ENCODE measurements at regions not wholly inside any gene's neighbourhood (a gene's known extent, or its start where the extent isn't known, plus 50 kb on each side); places are given as distances from the start of the nearest gene placed in this dataset.
A peak's percentile ranks its signal among the peaks of the same experiment; 100 is the strongest.
"Not testable (repeated sequence)": the region's sequence is repeated elsewhere in the genome, so short reads cannot be mapped to it uniquely, and the experiment has no call there.

DNA sequence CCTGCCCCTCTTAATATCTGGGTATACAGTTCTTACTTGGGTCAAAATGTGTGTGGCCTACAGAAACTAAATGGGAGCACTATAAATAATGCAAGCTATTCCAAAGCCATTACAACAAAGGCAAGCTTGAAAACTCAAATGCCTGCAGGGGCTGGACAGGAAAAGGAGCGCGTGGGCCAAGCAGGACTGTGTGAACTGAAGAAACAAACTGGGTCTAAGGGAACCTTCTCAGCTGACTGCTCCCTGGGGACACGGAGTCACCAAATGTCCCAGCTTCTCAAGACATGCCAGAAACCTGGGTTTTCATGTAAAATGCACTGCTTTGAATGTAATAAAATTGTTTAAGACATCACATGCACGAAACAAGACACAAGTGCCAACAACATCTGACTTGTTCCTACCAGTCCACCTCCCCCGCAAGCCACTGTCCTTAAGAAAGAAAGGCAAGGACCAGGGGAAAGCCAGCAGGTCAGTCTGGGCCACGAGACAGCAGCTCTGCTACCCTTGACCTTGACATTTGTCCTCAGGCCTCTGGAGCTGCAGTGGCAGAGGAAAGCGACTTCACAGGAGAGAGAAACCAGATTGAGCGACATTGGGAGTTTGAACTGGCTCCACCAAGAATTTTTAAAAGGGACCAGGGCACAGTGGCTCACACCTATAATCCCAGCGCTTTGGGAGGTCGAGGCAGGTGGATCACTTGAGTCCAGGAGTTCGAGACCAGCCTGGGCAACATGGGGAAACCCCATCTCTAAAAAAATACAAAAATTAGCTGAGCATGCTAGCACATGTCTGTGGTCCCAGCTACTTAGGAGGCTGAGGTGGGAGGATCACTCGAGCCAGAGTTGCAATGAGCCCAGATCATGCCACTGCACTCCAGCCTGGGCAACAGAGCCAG, 89.7 kb upstream of the SH3BP4 start:
- no peak for DNase-seq

DNA sequence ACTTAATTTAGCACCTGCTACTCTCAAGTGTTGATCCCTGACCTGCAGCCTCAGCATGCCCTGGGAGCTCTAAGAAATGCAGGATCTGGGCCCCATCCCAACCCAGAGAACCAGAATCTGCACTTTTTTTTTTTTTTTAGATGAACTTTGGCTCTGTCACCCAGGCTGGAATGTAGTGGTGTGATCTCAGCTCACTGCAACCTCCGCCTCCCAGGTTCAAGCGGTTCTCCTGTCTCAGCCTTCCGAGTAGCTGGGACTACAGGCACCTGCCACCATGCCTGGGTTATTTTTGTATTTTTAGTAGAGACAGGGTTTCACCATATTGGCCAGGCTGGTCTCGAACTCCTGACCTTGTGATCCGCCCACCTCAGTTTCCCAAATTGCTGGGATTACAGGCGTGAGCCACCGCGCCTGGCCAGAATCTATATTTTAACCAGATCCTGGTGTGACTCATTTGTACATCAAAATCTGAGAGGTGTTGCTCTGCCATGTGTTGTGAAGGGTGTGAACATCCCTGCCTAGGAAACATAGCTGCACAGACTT, 92.4 kb upstream of the SH3BP4 start:
- not testable (repeated sequence) for DNase-seq

DNA sequence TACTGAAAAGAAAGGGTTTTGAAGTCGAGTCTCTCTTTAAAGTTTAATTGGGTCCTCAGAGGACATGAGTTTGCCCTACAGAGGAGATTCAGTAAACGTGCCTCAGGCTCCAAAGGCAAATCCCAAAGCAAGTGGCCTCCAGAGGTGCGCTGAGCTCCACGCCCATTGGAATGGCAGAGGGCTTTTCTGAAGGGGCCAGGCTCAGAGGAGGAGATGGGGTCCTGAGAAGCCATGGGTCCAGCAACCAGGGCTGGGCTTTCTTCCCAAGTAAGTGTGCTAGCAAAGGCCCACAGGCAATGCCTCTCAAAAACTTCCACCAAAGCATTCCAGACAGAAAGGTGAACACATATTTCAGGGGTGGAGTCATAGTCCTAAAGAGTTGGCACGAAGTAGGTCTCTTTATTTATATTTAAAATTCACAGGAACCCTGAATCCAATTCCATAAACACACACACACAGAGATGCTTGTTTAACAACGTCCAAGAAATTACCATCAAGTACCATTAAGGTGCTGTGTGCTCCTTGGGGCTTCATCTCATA, 93.0 kb upstream of the SH3BP4 start:
- DNase-seq = no peak

DNA sequence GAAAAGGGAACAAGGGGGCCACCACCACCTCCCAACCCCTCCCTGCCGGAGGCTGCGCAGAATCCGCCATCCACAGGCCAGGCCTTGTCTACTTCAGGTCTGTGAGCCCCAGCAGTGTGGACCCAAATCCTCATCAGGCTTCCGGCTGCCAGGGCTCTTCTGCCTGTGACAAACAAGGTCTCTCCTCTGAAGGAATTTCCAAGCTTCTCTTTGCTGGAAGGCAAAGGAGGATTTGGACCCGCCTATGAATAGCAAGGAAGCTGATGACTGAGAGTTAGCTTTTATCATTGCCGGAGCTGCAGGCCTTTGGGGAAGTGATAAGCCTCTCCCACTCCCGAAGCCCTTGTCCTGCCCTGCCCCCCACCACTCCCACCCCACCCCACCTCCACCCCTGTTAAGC, 93.7 kb upstream of the SH3BP4 start:
- no peak for DNase-seq

DNA sequence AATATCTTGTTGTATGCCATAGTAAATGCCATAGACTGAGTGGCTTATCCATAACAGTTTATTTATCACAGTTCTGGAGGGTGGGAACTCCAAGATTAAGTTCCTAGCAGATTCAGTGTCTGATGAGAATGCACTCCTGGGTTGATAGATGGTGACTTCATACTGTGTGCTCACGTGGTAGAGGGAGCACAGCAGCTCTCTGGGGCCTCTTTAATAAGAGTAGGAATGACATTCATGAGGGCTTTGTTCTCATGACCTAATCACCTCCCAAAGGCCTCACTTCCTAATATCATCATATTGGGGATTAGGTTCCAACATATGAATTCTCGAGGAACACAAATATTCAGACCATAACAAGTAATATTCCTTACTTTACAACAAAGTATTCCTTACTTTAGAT, 98.1 kb upstream of the SH3BP4 start:
- DNase-seq = no peak

DNA sequence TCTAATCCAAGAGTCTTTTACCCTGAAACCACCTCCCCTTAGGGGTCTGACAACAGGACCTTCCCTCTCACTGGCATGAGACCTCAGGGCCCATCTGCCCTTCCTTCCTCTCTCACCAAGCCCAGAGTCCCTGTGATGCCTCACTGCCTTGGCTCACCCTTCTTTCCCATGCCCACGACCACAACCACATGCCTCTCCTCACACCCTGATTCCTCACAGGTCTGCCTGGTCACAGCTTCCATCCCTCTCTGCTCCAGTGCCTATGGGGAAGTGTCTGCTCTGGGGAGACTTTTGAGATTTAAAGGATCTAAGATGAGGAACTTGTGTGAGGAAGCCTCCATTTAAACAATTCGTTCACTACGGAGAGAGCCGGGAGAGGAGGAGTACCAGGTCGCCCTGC, 98.9 kb upstream of the SH3BP4 start:
- DNase-seq = no peak

DNA sequence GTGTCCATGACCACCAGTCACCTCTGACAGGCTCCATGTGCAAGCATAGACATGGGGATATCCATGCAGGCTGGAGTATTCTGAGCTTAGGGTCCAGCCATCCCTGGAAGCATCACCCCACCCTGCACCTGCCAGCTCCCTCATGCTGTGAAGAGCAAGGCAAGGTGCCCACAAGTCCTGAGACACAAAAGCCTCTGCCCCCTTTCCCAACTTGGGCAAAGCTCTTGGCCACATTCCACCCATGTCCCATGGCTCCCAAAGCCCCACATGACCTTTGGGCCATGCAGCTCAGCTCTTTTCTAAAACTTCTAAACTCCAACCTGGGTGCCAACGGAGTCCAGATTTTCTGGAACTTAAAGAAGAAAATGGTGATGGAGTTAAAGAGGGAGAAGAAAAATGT, 99.8 kb upstream of the SH3BP4 start:
- DNase-seq = no peak

DNA sequence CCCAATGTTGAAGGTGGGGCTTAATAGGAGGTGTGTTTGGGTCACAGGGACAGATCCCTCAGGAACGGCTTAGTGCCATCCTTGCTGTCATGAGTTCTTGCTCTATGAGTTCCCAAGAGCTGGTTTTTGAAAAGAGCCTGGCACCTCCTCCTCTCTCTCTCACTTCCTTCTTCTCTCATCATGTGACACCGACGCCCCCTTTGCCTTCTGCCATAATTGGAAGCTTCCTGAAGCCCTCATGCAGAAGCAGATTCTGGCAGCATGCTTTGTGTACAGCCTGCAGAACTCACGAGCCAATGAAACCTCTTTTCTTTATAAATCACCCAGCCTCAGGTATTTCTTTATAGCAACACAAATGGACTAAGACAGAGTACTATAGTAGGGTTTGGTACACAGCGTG, 100.4 kb upstream of the SH3BP4 start:
- no peak for DNase-seq

DNA sequence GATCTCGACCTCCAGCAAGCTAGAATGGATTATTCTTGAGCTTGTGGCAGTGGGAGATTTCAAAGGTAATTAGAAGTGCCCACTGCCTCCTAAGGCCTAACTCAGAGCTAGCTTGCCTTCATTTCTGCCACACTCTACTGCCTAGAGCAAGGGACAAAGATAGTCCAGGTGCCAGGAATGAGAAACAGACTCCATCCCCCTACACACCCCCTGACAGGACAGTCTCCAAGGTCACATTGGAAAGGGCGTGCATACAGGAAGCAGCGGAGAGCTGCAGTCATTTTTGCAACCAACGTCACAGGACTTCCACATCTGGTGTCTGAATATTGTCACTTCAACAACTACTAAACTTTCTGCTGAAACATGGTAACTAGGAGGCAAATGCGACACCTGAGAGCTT, 101.0 kb upstream of the SH3BP4 start:
- no peak for DNase-seq

DNA sequence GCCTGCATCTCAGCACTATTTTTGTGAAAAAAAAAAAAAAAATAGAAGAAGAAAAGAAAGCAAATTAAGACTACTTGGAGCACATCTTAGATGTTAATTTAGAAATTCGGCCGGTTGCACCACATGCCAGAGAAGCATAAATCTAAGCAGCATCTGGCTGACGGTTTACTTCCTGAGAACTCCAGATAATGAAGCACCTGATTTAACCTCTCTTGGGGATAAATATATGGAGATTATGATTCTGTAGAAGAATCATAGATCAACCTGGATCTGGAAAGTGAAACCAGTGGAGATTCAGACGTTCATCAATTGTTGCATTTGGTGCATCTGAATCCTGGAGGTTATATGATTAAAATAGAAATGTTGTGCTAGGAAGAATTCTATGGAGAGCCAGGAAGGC, 102.1 kb upstream of the SH3BP4 start:
- no peak for DNase-seq

DNA sequence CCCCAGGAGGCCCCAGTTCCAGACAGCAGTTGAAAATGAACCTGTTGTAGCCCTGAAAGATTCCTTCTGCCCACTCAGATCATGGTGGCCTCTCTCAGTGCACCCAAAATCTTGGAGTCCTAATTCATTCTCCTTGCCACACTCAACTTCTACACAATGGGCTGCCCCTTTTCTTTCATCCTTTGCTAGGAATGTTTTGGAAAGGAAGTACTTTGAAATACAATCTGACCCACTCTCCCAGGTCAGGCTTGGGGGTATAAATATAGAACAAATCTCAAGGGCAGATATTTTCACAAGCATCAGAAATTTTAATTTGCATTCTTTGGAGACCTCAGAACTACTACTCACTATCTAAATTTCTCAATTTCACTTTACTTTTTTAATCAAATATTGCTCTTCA, 103.2 kb upstream of the SH3BP4 start:
- DNase-seq = no peak

DNA sequence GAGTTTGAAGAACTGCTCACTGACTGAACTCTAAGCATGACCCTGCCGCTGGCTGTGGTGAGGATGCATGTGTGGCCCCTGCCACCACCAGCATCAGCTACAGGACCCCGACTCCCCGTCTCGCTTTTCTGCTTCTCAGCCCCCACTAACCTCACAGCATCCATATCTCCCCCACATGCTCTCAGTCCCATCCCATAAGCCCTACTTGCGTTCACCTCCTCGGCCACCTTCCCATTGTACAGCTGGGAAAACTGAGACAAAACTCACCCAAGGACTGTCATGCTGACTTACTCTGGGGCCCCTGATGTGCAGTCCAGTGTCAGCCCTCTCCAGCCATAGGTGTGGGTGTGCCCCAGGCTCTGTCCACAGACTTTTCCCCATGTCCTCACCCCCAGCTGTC, 104.2 kb upstream of the SH3BP4 start:
- DNase-seq = no peak

DNA sequence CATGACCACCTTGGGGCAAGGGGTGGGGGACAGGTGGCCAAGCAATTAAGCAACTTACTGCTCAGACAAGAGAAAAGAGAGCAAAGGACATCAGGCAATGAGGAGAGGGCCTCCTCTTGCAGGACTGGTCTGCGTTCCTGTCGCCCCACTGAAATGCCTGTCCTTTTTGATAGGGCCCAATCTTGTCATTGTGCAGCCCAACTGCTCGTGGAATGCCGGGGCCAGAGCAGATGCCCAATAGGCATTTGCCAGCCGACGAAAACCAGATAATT, 104.5 kb upstream of the SH3BP4 start:
- DNase-seq = no peak

DNA sequence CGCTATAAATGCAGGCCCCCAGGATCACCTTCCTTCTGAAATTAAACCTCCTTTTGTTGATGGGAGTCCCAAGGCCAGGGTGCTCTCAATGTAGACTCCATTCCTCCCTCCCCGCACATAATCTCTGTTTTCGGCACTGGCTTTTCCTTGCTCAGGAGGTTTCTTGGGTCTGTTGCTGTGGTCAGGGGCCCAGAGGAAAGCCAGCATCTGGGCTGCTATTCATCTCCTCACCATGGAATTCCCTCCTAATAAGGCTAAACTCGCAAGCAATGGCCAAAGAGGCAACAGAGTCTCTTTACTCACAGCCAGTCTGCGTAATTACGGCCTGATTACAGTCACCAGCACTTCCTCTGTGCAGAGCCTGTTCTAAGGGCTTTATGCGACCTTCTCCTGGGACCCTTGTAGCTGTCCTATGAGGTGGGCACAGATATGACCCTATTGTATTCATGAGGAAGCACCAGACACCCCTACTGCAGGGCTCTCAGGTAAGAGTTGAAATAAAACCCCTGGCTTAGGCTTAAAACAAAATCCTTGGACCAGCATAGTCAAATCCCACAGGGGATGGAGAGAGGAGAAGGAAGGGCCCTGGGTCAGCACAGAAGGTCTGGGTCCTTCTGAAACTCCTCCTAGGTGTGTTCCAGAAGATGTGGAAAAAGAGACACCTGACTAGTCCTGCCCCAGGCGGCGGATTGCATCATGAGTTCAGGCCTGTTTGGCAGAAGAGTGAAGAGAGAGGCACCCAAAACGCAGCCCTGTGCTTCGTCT, 105.0 kb upstream of the SH3BP4 start:
- DNase-seq = no peak

DNA sequence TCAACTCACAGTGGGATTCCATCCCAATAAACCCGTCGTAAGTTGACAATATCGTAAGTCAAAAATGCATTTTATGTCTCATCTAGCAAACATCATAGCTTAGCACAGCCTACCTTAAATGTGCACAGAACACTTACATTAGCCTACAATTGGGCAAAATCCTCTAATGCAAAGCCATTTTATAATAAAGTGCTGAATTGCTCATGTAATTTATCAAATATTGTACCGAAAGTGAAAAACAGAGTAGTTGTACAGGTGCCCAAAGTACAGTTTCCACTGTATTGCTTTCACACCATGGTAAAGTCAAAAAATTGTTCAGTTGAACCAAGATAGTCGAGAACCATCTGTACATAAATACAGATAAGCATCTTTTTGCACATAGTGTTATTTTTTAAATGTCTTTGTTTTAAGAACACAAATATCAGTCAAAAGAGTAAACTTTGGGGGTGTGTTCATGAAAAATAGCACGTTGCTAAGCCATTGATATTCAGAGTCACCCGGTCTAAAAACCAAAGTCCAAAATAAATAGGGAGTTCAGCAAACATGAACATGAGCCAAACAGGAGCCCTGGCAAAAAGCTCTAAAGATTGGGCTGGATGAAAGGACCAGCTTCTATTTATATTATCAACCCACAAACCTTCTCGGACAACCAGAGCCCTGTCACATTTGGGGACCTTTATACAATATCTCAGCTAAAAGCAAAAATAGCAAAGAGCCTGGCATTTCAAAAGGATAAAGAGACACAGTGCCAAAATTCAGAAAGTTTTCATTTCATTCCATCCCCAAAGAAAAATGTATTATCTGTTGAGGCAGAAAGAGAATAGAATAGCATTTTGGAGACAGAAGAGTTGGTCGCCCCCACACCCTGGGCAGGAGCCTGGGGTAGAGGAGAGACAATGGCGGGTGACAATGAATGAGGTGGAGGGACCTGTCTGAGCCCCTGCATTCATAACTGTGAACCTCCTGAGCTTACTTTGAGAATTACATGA, 105.9 kb upstream of the SH3BP4 start:
- no peak for DNase-seq

DNA sequence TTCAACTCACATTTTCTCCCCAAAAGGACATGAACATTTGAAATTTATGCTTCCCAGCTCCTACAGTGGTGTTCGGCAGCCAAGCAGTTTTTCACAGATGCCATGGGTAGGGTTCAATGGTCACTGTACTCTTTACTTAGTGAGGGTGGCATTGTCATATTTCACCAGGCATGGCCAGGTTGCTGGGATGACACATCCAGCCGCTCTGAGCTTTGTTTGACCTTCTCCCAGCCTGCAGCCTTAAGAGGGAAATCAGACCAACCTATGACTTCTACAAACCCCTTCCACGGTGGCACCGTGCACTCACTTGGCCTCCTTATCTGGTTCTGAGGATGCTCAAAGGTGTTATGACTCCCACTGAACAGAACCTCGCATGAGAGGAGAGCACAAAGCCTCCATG, 108.4 kb upstream of the SH3BP4 start:
- DNase-seq = no peak

DNA sequence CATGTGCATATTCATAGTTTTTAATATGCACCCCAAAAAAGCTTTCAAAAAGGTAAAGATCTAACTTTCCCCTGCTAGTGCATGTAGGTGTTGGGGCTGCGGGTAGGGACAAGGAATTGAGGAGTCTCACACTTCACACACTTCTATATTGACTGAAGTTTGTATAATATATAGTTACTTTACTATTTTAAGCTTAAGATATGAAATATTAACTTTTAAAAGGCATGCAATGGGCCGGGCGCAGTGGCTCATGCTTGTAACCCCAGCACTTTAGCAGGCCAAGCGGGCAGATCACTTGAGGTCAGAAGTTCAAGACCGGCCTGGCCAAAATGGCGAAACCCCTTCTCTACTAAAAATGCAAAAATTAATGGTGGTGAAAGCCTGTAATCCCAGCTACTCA, 109.1 kb upstream of the SH3BP4 start:
- DNase-seq = no peak

DNA sequence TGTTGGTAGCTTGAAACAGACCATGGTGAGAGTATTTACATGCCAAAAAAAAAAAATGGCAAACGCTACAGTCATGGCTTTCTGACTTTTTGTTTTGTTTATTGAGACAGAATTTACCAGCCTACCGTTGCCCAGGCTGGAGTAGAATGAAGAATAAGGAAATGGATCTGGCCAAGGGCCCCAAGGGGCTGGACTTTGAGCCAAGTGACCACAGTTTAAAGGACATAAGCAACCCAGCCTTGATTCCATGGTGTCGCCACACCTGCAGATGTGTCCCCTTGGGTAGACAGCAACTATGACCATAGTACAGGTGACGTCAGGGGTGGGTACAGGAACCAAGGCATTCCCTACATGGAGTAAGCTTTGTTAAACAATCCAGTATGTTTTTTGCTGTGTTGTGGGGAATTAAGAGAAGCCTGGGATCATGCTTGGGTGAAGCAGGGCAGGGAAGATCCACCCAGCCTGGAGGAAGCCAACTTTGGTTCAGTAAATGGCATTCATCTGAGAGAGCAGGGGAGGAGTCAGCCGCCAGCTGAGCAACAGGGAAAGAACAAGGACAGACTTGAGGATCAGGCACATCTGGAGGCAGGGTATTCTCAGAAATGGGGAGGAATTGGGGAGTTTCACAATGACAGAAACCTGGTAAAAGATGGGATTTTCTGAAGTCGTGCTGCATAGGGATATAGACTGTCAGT, 110.3 kb upstream of the SH3BP4 start:
- DNase-seq = no peak

DNA sequence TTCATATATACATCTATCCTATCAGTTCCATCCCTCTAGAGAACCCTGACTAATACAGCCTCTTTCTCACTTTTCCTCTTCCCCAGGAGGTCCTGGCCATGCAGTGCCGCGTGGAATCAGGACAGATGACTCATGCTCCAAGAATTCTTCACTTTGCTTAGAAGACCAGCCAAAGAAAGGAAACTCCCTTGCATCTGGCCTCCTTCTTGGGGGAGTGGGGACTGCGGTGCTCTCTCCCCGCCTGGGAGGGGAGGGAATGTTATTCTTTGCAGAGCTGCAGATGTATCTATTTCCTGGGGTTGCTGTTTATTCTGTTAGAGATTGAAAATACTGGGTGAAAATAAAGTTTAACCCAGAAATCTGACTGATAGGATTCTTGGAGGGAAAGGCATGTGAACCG, 111.5 kb upstream of the SH3BP4 start:
- DNase-seq = peak; percentile 23

DNA sequence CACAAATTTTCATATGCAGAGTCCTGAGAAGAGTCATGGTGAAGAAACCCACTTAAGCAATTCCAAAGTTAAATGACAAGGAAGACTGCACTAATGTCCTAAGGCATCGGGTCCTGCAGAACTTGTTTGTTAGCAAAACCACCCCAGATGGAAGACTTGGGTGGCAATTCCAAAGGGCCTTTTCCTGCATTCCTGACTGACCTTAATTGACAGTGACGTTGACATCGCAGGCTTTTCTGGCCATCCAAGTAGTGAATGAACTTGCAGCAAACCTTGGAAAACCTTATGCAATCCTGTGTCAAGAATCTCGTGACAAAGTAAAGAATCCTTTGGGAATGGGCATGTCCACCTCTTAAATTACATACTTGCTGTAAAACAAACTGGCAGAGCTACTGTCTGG, 112.5 kb upstream of the SH3BP4 start:
- no peak for DNase-seq

DNA sequence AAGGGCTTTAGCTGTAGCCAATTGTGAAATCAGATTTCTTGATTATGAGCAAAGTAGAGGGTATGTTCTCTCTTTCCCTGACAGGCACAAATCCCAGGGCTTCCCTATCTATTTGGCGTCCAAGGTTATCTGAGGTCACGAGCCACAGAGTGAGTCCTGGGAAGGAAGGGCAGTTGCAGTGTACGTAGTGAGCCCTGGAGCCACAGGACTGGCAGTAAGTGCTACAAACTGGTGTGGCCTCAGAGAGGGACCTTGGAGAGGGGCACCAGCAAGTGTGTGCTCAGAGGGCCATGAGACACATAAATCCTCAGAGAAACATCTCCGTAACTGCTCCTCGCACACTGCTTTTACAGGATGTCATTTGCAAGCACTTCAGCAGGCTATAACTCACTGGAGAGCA, 115.5 kb upstream of the SH3BP4 start:
- DNase-seq = no peak

DNA sequence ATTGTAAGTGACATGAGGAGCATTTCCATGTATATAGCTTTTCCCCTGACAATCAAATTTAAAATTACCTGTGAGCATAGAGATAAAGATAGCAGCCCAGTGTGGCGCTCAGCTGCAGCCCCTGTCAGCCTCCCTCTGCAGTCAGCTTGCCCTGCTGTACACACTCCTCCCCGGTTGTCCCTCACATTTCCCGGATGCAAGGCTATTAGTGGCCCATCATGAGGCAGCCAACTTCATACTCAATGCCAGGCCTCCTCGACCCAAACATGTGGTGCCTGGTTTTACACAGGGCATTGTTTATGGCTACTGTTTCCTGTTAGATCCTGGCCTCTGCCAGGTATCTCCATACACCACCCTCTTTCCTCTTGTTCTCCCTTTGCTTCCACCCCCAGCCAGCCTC, 116.1 kb upstream of the SH3BP4 start:
- no peak for DNase-seq
